HFFc6 (cell line): ENCODE measurements at regions not wholly inside any gene's neighbourhood (a gene's known extent, or its start where the extent isn't known, plus 50 kb on each side); places are given as distances from the start of the nearest gene placed in this dataset.

ENCODE experiments used
- DNase-seq: peaks from one replicate; pipeline ENCODE4 v3.0.0-alpha.2; 2018
- H3K27ac Mint-ChIP-seq: 2 replicates; pipeline ENCODE4 v1.8.0; 2020; ENCODE audit warnings: mild to moderate bottlenecking, mixed read lengths
- H3K27me3 Mint-ChIP-seq: 2 replicates; pipeline ENCODE4 v1.8.0; 2021; ENCODE audit warnings: mild to moderate bottlenecking, moderate library complexity, mixed read lengths; ENCODE audit not compliant: insufficient read depth
- H3K36me3 Mint-ChIP-seq: 2 replicates; pipeline ENCODE4 v1.8.0; 2021; ENCODE audit warnings: low read depth, mixed read lengths
- H3K4me1 Mint-ChIP-seq: 2 replicates; pipeline ENCODE4 v1.8.0; 2020; ENCODE audit warnings: low read depth, mixed read lengths
- H3K4me3 Mint-ChIP-seq: 2 replicates; pipeline ENCODE4 v1.8.0; 2020; ENCODE audit warnings: mild to moderate bottlenecking, moderate library complexity, mixed read lengths
- H3K9me3 Mint-ChIP-seq: 2 replicates; pipeline ENCODE4 v1.8.0; 2020; ENCODE audit warnings: mild to moderate bottlenecking, mixed read lengths
- CTCF ChIP-seq: fragments of 200-600 bp; sonication (generic); IDR thresholded peaks from 2 replicates; pipeline ENCODE4 v1.5.0; 2021; ENCODE audit warnings: antibody characterized with exemption, mild to moderate bottlenecking

- TF ChIP-seq CTCF, result no peak
- H3K36me3 Mint-ChIP-seq, result peaks cover 17% of the 10 kb centered on the region
- no peak overlapping the region for H3K27ac Mint-ChIP-seq
- no peak for DNase-seq
- H3K4me1 Mint-ChIP-seq, result no peaks in the 10 kb centered on the region
- H3K9me3 Mint-ChIP-seq, result peaks cover 73% of the 10 kb centered on the region
- peaks cover 6% of the 10 kb centered on the region; the same call in 1 of the 2 replicates for H3K27me3 Mint-ChIP-seq
- no peak overlapping the region for H3K4me3 Mint-ChIP-seq
Observed at GRCh38 chr19:56947206-56947605, 106.7 kb upstream of the PEG3 start.

- peaks cover 22% of the 10 kb centered on the region for H3K36me3 Mint-ChIP-seq
- peaks cover 71% of the 10 kb centered on the region for H3K9me3 Mint-ChIP-seq
- H3K4me3 Mint-ChIP-seq, result no peak overlapping the region
- H3K27ac Mint-ChIP-seq, result no peak overlapping the region
- no peak for DNase-seq
- H3K4me1 Mint-ChIP-seq, result no peaks in the 10 kb centered on the region
- no peak for TF ChIP-seq CTCF
- H3K27me3 Mint-ChIP-seq, result peaks cover 3% of the 10 kb centered on the region; the same call in 1 of the 2 replicates
Observed at GRCh38 chr19:56949626-56950025, 109.1 kb upstream of the PEG3 start.

- no peak overlapping the region for H3K4me3 Mint-ChIP-seq
- peaks cover 17% of the 10 kb centered on the region for H3K36me3 Mint-ChIP-seq
- peaks cover 77% of the 10 kb centered on the region for H3K9me3 Mint-ChIP-seq
- DNase-seq, result no peak
- H3K27me3 Mint-ChIP-seq, result peaks cover 4% of the 10 kb centered on the region; the same call in 1 of the 2 replicates
- H3K27ac Mint-ChIP-seq, result no peak overlapping the region
- TF ChIP-seq CTCF, result no peak
- H3K4me1 Mint-ChIP-seq, result no peaks in the 10 kb centered on the region
Observed at GRCh38 chr19:56951672-56952071, 111.1 kb upstream of the PEG3 start.

- no peak for TF ChIP-seq CTCF
- Mint-ChIP-seq H3K36me3 (peaks cover 17% of the 10 kb centered on the region), H3K4me1 (no peaks in the 10 kb centered on the region), H3K27me3 (peaks cover 2% of the 10 kb centered on the region; the same call in 1 of the 2 replicates), H3K4me3 (no peak overlapping the region), H3K27ac (no peak overlapping the region), H3K9me3 (peaks cover 82% of the 10 kb centered on the region)
- DNase-seq, result no peak
Observed at GRCh38 chr19:56953470-56953869, 112.9 kb upstream of the PEG3 start.

- Mint-ChIP-seq H3K4me1 (no peaks in the 10 kb centered on the region), H3K9me3 (peaks cover 76% of the 10 kb centered on the region), H3K27ac (no peak overlapping the region), H3K4me3 (no peak overlapping the region), H3K27me3 (peaks cover 2% of the 10 kb centered on the region; the same call in 1 of the 2 replicates), H3K36me3 (peaks cover 17% of the 10 kb centered on the region)
- DNase-seq, result no peak
- no peak for TF ChIP-seq CTCF
Observed at GRCh38 chr19:56955637-56956216, 115.2 kb upstream of the PEG3 start.
